Thyroid gland (tissue), 4 donors: ENCODE measurements at regions not wholly inside any gene's neighbourhood (a gene's known extent, or its start where the extent isn't known, plus 50 kb on each side); places are given as distances from the start of the nearest gene placed in this dataset.

Experiments
- POLR2A ChIP-seq, 2 donors: fragments of 450-650 bp; IDR thresholded peaks; one replicate each; pipeline ENCODE4 v1.6.1; 2017; ENCODE audit warnings: antibody characterized with exemption in 2 of 2, mild to moderate bottlenecking in 2 of 2, moderate library complexity in 1 of 2
- TF ChIP-seq, protein P1 (sequence below), 6 experiments: fragments of 200-600 bp in 3 of 6; fragments of 450-650 bp in 3 of 6; sonication (generic) in 3 of 6; IDR thresholded peaks; one replicate each; pipeline ENCODE4 v1.5.1; 2016 to 2019; ENCODE audit warnings: antibody characterized with exemption in 6 of 6, mild to moderate bottlenecking in 2 of 6, inconsistent platforms in 1 of 6, moderate library complexity in 1 of 6

GRCh38 chr6:51203504-51203903 is 384.8 kb downstream of the TFAP2B start:
- TF ChIP-seq, protein P1, sequence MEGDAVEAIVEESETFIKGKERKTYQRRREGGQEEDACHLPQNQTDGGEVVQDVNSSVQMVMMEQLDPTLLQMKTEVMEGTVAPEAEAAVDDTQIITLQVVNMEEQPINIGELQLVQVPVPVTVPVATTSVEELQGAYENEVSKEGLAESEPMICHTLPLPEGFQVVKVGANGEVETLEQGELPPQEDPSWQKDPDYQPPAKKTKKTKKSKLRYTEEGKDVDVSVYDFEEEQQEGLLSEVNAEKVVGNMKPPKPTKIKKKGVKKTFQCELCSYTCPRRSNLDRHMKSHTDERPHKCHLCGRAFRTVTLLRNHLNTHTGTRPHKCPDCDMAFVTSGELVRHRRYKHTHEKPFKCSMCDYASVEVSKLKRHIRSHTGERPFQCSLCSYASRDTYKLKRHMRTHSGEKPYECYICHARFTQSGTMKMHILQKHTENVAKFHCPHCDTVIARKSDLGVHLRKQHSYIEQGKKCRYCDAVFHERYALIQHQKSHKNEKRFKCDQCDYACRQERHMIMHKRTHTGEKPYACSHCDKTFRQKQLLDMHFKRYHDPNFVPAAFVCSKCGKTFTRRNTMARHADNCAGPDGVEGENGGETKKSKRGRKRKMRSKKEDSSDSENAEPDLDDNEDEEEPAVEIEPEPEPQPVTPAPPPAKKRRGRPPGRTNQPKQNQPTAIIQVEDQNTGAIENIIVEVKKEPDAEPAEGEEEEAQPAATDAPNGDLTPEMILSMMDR (IDR thresholded peaks at IDR 0.05): no peak
- no peak for TF ChIP-seq POLR2A (IDR thresholded peaks at IDR 0.05)
